Activated T-helper 17 cell treated with anti-CD3 and anti-CD28 coated beads, Interleukin-2, amount 50 U/mL, for 72 hours (primary cell): ENCODE measurements at regions not wholly inside any gene's neighbourhood (a gene's known extent, or its start where the extent isn't known, plus 50 kb on each side); places are given as distances from the start of the nearest gene placed in this dataset.
A peak's percentile ranks its signal among the peaks of the same experiment; 100 is the strongest.

Experiments used
- ATAC-seq: fragments of 150-1000 bp; cut with Tn5 transposase; replicated peaks from 2 replicates; pipeline ENCODE4 v1.10.0; 2021; ENCODE audit warnings: mild to moderate bottlenecking, moderate library complexity
- H3K27ac Mint-ChIP-seq: one replicate; pipeline ENCODE4 v1.8.0; 2022; ENCODE audit warnings: mixed read lengths
- H3K27me3 Mint-ChIP-seq: one replicate; pipeline ENCODE4 v1.8.0; 2022; ENCODE audit warnings: mixed read lengths
- H3K36me3 Mint-ChIP-seq: one replicate; pipeline ENCODE4 v1.8.0; 2022; ENCODE audit warnings: low read depth, mild to moderate bottlenecking, mixed read lengths
- H3K4me1 Mint-ChIP-seq: one replicate; pipeline ENCODE4 v1.8.0; 2022; ENCODE audit warnings: mixed read lengths
- H3K4me3 Mint-ChIP-seq: one replicate; pipeline ENCODE4 v1.8.0; 2022; ENCODE audit warnings: mild to moderate bottlenecking, mixed read lengths
- H3K9me3 Mint-ChIP-seq: one replicate; pipeline ENCODE4 v1.8.0; 2022; ENCODE audit warnings: mixed read lengths

DNA sequence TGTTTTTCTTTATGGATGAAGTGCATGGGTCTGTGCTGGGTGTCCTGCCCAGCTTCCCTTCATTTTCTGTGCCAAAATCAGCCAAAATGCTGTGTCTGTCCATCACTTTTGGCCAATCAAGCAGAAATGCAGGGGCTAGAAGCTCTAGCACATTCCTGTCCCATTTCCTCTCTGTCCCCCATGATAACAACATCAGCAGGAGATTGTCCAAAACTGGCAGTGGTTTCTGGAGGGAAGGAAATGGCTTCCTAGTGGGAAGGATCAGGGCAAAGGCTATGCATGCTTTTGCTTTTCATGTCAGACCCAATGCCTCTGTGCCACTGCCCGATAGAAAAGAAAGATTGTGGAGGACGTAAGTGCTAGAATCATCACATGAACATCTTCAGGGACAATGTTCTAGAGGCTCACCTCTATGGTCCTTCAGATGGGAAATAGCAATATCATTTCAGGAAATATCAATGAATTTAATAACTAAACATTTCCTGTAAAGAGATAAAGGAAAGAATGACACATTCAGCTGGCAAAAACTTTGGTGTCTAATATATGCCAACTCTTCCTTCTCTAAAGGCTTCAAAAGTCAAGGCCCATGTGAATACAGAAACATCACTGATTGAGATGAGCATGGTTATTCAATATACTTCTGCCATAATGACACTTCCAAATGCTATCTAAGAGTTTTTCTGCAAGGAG lies 107.5 kb downstream of the SETD4 start:
- H3K4me3 Mint-ChIP-seq: no peak overlapping the region
- no peaks in the 10 kb centered on the region for H3K36me3 Mint-ChIP-seq
- no peaks in the 10 kb centered on the region for H3K9me3 Mint-ChIP-seq
- peaks cover 13% of the 10 kb centered on the region for H3K27me3 Mint-ChIP-seq
- no peaks in the 10 kb centered on the region for H3K4me1 Mint-ChIP-seq
- H3K27ac Mint-ChIP-seq: no peak overlapping the region
- no peak for ATAC-seq

DNA sequence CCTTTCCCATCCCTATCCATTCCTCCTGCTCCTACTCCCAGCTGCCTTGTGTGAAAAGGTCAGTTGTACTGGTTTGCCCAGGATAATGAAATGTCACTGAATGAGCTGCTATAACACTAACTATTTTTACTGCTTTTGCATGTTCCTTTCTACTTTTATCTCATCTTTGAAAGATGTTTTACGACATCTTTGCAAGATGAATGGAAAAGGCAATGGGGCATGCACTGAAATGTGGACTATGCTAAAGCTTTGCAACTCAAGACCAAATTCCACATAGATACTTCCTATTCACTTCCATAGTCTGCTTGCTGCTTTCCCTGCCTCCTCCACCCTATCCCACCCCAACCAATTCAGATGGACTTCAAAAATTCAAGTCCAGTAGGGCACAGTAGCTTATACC lies 111.3 kb downstream of the SETD4 start:
- H3K27ac Mint-ChIP-seq: no peak overlapping the region
- H3K4me1 Mint-ChIP-seq: no peaks in the 10 kb centered on the region
- H3K36me3 Mint-ChIP-seq: no peaks in the 10 kb centered on the region
- H3K4me3 Mint-ChIP-seq: no peak overlapping the region
- H3K9me3 Mint-ChIP-seq: no peaks in the 10 kb centered on the region
- no peak for ATAC-seq
- peaks cover 6% of the 10 kb centered on the region for H3K27me3 Mint-ChIP-seq

DNA sequence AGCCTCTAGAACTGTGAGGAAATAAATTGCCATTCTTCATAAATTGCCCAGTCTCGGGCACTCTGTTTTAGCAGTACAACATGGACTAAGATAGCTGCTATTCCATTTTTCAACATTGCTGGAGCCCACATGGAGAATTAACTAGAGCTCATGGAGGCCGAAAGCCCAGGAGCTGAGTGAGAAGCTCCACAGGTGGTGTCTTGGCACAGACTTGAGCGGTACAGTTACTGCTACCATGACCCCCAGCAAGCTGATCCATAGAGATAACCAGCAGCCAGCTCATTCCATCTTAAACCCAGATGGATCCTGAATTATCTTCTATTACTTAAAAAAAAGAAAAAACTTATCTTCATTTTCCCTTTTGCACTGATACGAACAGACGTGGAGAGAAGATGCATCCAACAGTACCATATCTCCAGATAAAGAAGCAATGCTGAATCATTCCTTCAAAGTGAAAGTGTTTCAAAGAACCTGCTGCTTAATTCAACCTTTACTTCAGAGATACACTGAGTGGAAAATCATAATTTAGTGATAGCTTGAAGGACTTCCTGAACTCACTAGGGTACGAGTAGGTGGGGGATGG lies 115.1 kb downstream of the SETD4 start:
- H3K9me3 Mint-ChIP-seq: no peaks in the 10 kb centered on the region
- no peak overlapping the region for H3K4me3 Mint-ChIP-seq
- H3K27ac Mint-ChIP-seq: no peak overlapping the region
- peaks cover 2% of the 10 kb centered on the region for H3K27me3 Mint-ChIP-seq
- no peaks in the 10 kb centered on the region for H3K4me1 Mint-ChIP-seq
- H3K36me3 Mint-ChIP-seq: no peaks in the 10 kb centered on the region
- no peak for ATAC-seq

- H3K4me3 Mint-ChIP-seq: no peak overlapping the region
Observed at GRCh38 chr21:35943752-35944151, 116.6 kb downstream of the SETD4 start.

DNA sequence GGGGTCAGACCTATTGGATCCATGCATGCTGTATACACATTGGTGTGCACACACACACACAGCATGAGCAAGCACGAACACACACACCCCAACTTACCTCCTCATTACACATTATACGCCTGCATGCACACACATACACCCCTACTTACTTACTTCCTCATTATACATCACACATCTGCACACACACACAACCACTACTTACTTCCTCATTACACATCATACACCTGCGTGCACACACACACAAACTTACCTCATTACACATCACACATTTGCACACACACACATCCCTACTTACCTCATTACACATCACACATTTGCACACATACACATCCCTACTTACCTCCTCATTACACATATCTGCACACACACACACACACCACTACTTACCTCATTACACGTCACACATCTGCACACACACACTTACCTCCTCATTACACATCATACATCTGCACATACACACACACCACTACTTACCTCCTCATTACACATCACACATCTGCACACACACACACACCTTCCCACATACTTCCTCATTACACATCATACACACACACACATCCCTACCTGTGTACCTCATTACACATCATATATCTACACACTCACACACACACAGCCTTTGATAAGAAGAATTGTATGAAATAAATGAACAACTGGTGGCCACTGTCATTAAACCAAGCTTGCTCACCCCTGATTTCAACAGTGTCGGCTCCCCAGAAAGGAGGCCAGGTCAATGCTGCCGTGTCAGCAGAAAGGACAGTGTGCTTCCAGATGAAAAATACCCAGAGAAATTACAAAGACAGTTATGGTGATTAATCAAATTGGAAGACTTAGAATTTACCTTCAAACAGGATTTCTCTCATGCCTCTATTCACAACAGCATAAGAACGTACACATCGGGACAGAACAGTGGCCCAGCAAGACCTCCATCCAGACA lies 117.8 kb downstream of the SETD4 start:
- Mint-ChIP-seq H3K4me1 (no peaks in the 10 kb centered on the region), H3K9me3 (no peaks in the 10 kb centered on the region), H3K27me3 (peaks cover 5% of the 10 kb centered on the region), H3K27ac (no peak overlapping the region), H3K4me3 (no peak overlapping the region), H3K36me3 (no peaks in the 10 kb centered on the region)
- no peak for ATAC-seq

More at GRCh38 chr21:35943752-35944151, 116.6 kb downstream of the SETD4 start:
- no peak for ATAC-seq
- H3K27ac Mint-ChIP-seq: no peak overlapping the region
- no peaks in the 10 kb centered on the region for H3K36me3 Mint-ChIP-seq
- H3K27me3 Mint-ChIP-seq: peaks cover 5% of the 10 kb centered on the region
- no peaks in the 10 kb centered on the region for H3K4me1 Mint-ChIP-seq
- no peaks in the 10 kb centered on the region for H3K9me3 Mint-ChIP-seq

DNA sequence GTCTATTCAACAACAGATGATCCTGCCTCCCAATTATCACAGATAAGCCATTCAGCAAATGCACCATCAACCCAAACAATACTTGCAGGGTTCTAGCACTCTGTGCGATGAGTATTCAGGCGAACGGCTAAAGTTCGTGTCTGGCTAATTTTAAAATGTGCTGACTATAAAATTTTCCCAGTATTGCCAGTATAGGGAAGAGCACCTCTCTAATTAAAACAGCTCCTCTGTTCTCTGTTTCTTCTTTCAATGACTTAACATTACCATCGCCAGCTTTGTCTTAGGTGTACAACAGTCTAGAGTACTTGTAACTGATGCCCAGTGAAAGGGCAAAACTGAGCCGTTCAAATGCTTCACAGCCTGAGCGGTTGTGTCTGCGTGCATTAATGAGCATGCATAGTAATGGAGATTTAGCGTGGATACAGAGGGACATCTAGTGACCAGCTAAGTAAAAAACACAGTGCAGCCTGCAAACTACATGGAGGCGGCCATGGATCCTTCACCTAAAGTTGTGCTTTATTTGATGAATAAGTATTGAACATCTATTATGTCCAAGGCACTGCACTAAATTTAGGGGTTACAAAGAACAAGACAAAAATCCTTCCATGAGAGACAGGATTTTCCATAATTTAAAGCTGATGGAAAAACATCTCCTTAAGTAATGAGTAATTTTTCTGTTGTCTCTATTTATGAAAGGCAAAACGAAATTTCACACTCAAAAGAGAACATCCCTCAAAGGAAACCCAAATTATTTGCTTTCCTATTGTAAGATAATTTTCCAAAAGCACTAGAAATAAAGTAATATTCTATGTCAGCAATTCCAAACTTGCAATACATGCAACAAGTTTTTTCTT lies 120.0 kb downstream of the SETD4 start:
- Mint-ChIP-seq H3K4me3 (no peak overlapping the region), H3K36me3 (no peaks in the 10 kb centered on the region), H3K27me3 (peaks cover 8% of the 10 kb centered on the region), H3K4me1 (no peaks in the 10 kb centered on the region), H3K9me3 (no peaks in the 10 kb centered on the region), H3K27ac (no peak overlapping the region)
- peak; percentile 19 for ATAC-seq

DNA sequence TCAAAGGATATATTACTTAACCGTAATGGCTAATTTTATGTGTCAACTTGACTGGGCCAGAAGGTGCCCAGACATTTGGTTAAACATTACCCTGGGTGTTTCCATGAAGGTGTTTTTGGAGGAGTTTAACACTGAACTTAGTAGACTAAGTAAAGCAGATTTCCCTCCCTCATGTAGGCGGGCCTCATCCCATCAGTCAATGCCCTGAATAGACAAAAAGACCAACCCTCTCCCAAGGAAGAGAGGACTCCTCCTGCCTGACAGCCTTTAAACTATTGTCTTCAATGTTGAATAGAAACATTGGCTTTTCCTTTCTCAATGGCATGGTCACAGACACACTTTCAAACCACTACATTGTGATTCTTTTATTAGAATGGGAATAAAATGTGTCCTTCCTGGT lies 121.9 kb downstream of the SETD4 start:
- no peaks in the 10 kb centered on the region for H3K4me1 Mint-ChIP-seq
- H3K27ac Mint-ChIP-seq: no peak overlapping the region
- H3K27me3 Mint-ChIP-seq: peaks cover 8% of the 10 kb centered on the region
- no peaks in the 10 kb centered on the region for H3K36me3 Mint-ChIP-seq
- no peaks in the 10 kb centered on the region for H3K9me3 Mint-ChIP-seq
- H3K4me3 Mint-ChIP-seq: no peak overlapping the region
- no peak for ATAC-seq

DNA sequence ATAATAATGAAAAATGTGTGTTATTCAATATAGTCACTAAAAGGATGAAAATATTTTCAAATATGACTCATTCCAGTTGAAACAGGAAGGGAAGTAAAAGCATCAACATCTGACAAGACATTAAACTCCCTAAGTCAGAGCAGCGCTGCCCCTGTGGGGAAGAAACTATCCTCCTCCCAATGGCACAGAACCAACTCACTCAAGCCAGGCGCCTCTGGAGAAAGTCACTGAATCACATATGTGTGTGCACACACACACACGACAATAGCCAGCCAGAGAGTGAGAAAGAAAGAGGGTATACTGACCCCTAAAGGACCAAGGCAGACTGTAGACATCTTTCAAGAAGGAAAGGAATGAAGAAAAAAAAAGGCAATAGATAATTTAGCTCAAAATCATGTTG lies 126.9 kb downstream of the SETD4 start:
- Mint-ChIP-seq H3K36me3 (no peaks in the 10 kb centered on the region), H3K9me3 (no peaks in the 10 kb centered on the region), H3K27ac (no peak overlapping the region), H3K4me1 (no peaks in the 10 kb centered on the region), H3K4me3 (no peak overlapping the region), H3K27me3 (peaks cover 3% of the 10 kb centered on the region)
- ATAC-seq: no peak

- H3K27ac Mint-ChIP-seq: no peak overlapping the region
- ATAC-seq: peak; percentile 80
- no peaks in the 10 kb centered on the region for H3K4me1 Mint-ChIP-seq
- H3K4me3 Mint-ChIP-seq: no peak overlapping the region
- no peaks in the 10 kb centered on the region for H3K36me3 Mint-ChIP-seq
- H3K9me3 Mint-ChIP-seq: no peaks in the 10 kb centered on the region
- peaks cover 3% of the 10 kb centered on the region for H3K27me3 Mint-ChIP-seq
Observed at GRCh38 chr21:35932232-35932911, 128.0 kb downstream of the SETD4 start.

DNA sequence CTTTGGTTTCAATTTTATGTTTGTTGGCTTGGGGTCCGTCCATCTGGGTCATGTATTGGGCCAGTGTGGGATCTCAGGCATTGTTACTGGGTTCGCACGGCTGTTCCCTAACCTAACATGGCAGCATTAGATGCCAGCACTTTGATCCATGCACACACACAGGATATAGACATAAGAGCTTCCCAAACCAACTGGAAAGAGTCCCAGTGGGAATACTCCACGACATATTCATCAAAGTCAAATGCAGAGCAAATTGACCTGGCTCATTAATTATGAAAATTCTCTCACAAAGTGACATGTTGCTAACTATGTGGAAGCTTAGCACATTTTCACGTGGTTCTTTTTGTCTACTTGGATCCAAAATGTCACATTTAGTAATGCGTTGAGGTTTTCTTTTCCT lies 130.4 kb downstream of the SETD4 start:
- Mint-ChIP-seq H3K27ac (no peak overlapping the region), H3K9me3 (no peaks in the 10 kb centered on the region), H3K4me3 (no peak overlapping the region), H3K27me3 (peaks cover 4% of the 10 kb centered on the region), H3K4me1 (no peaks in the 10 kb centered on the region), H3K36me3 (no peaks in the 10 kb centered on the region)
- no peak for ATAC-seq

GRCh38 chr21:35927262-35927661 lies 133.1 kb downstream of the SETD4 start:
- H3K9me3 Mint-ChIP-seq: no peaks in the 10 kb centered on the region
- H3K27me3 Mint-ChIP-seq: peaks cover 14% of the 10 kb centered on the region
- H3K36me3 Mint-ChIP-seq: no peaks in the 10 kb centered on the region
- no peak for ATAC-seq
- H3K4me3 Mint-ChIP-seq: no peak overlapping the region
- H3K4me1 Mint-ChIP-seq: no peaks in the 10 kb centered on the region
- no peak overlapping the region for H3K27ac Mint-ChIP-seq

DNA sequence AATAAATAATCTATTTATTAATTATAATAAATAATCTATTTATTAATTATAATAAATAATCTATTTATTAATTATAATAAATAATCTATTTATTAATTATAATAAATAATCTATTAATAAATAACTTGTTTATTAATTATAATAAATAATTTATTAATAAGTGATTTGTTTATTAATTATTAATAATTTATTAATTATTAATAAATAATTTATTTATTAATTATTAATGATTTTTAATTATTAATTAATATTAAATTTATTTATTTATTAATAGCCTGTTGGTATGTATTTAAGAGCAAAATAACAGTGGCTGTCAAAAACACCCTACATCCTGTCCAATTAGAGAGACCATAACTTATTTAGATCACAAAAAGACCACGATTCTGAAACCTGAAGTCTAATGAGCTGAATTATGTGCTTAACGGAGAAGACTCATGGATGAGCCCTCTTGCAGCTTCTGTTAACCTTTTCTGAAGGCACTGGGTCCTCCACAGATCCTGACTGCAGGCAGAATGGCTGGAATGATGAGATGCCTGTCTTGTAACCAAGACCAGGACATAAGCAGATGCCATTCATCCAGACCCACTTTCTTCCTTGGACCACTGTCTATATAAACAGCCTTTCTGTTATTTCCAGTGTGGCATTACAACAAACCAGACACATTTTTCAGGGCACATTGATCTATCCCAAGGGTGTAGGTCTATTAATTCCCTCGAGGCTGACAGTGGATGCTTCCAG lies 134.2 kb downstream of the SETD4 start:
- no peak for ATAC-seq
- H3K4me3 Mint-ChIP-seq: no peak overlapping the region
- H3K27ac Mint-ChIP-seq: no peak overlapping the region
- H3K9me3 Mint-ChIP-seq: no peaks in the 10 kb centered on the region
- H3K27me3 Mint-ChIP-seq: peaks cover 24% of the 10 kb centered on the region
- H3K4me1 Mint-ChIP-seq: no peaks in the 10 kb centered on the region
- H3K36me3 Mint-ChIP-seq: no peaks in the 10 kb centered on the region

GRCh38 chr21:35925497-35925896 lies 134.8 kb downstream of the SETD4 start:
- Mint-ChIP-seq H3K27ac (no peak overlapping the region), H3K27me3 (peaks cover 29% of the 10 kb centered on the region), H3K4me3 (no peak overlapping the region), H3K9me3 (no peaks in the 10 kb centered on the region), H3K4me1 (no peaks in the 10 kb centered on the region), H3K36me3 (no peaks in the 10 kb centered on the region)
- peak; percentile 47 for ATAC-seq
